Retinal pigment epithelial cell (primary cell): ENCODE measurements at regions not wholly inside any gene's neighbourhood (a gene's known extent, or its start where the extent isn't known, plus 50 kb on each side); places are given as distances from the start of the nearest gene placed in this dataset.

Experiments used
- DNase-seq: peaks from one replicate; pipeline ENCODE4 v3.0.0-alpha.2; 2010; ENCODE audit warnings: low read depth
- H3K4me3 ChIP-seq: 2 replicates; pipeline ENCODE4 v1.5.1; 2011; ENCODE audit warnings: mild to moderate bottlenecking, low read length, control low read depth, moderate library complexity
- TF ChIP-seq, protein P1 (sequence below): conservative IDR thresholded peaks from 2 replicates; pipeline ENCODE4 v1.5.1; 2011; ENCODE audit warnings: low read depth, low read length, control low read depth, inconsistent platforms

GRCh38 chr2:16135196-16135912 is 195.0 kb downstream of the MYCN start:
- TF ChIP-seq, protein P1, sequence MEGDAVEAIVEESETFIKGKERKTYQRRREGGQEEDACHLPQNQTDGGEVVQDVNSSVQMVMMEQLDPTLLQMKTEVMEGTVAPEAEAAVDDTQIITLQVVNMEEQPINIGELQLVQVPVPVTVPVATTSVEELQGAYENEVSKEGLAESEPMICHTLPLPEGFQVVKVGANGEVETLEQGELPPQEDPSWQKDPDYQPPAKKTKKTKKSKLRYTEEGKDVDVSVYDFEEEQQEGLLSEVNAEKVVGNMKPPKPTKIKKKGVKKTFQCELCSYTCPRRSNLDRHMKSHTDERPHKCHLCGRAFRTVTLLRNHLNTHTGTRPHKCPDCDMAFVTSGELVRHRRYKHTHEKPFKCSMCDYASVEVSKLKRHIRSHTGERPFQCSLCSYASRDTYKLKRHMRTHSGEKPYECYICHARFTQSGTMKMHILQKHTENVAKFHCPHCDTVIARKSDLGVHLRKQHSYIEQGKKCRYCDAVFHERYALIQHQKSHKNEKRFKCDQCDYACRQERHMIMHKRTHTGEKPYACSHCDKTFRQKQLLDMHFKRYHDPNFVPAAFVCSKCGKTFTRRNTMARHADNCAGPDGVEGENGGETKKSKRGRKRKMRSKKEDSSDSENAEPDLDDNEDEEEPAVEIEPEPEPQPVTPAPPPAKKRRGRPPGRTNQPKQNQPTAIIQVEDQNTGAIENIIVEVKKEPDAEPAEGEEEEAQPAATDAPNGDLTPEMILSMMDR = no peak
- no peak for DNase-seq
- H3K4me3 ChIP-seq = no peak overlapping the region

DNA sequence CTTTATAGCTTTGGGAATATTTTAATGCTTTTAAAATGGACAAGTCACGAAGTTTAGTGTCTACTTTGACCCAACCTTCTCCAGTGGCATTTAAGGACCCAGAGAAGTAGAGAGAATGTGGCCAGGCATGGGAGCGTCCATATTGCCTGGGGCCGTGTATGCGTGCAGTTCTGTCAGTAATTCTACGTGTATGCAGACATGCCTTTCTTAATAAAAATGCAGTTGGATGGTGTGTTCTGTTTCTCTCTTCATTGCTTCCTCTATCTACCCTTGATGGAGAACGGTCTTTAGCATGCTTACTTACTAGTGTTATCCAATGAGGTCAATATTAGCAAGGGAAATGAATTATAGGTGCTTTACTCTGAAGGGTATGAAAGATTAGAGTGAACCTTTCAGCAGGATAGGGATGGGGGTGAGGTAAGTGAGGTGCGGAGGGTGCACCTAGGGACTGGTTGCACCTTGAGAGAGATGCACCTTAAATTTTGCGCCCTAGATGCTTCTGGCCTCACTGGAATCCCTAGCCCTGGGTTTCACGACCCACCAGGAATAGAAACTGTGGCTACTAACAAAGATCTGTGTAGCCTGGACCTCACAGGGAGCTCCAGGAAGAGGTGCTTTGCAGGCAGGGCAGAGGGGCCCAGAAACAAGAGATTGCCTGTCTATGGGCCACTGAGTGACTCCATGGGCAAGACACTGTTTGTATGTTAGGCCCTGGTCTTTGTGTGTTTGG is 194.3 kb downstream of the MYCN start:
- TF ChIP-seq, protein P1 = no peak
- no peak for DNase-seq
- no peak overlapping the region for H3K4me3 ChIP-seq

GRCh38 chr2:16130906-16131400 is 190.6 kb downstream of the MYCN start:
- TF ChIP-seq, protein P1 = no peak
- no peak overlapping the region for H3K4me3 ChIP-seq
- DNase-seq = no peak

GRCh38 chr2:16130541-16130880 is 190.2 kb downstream of the MYCN start:
- TF ChIP-seq, protein P1 = no peak
- no peak for DNase-seq
- no peak overlapping the region for H3K4me3 ChIP-seq

- TF ChIP-seq, protein P1 = no peak
- no peak for DNase-seq
- no peak overlapping the region for H3K4me3 ChIP-seq
Observed at GRCh38 chr2:16129716-16130540, 189.6 kb downstream of the MYCN start.

- TF ChIP-seq, protein P1 = no peak
- DNase-seq = no peak
- no peak overlapping the region for H3K4me3 ChIP-seq
Observed at GRCh38 chr2:16128746-16129610, 188.6 kb downstream of the MYCN start.
